GM18873 (cell line): ENCODE measurements at regions not wholly inside any gene's neighbourhood (a gene's known extent, or its start where the extent isn't known, plus 50 kb on each side); places are given as distances from the start of the nearest gene placed in this dataset.

Experiments
- ATAC-seq: cut with Tn5 transposase; IDR thresholded peaks from one replicate; pipeline ENCODE4 v1.9.1; 2021; ENCODE audit warnings: mild to moderate bottlenecking, moderate library complexity, moderate number of reproducible peaks; ENCODE audit not compliant: unreplicated experiment, low FRiP score

- ATAC-seq = no peak
These were observed 499.3 kb downstream of the GLRX3 start for GRCh38 chr10:130635528-130635927.

GRCh38 chr10:130636313-130636930 lies 500.2 kb downstream of the GLRX3 start:
- ATAC-seq = no peak

GRCh38 chr10:130637089-130637676 lies 501.0 kb downstream of the GLRX3 start:
- no peak for ATAC-seq

- ATAC-seq = no peak
These were observed 502.8 kb downstream of the GLRX3 start for GRCh38 chr10:130638991-130639390.

- ATAC-seq = no peak
These were observed 506.7 kb downstream of the GLRX3 start for GRCh38 chr10:130642926-130643325.

- no peak for ATAC-seq
These were observed 511.1 kb downstream of the GLRX3 start for GRCh38 chr10:130647341-130647740.

- ATAC-seq = no peak
These were observed 512.6 kb downstream of the GLRX3 start for GRCh38 chr10:130648807-130649206.

- no peak for ATAC-seq
These were observed 516.4 kb downstream of the GLRX3 start for GRCh38 chr10:130652544-130652943.

- ATAC-seq = no peak
These were observed 516.9 kb downstream of the GLRX3 start for GRCh38 chr10:130652964-130653578.

GRCh38 chr10:130654726-130655125 lies 518.5 kb downstream of the GLRX3 start:
- ATAC-seq = no peak

- no peak for ATAC-seq
These were observed 519.4 kb downstream of the GLRX3 start for GRCh38 chr10:130655313-130656186.

GRCh38 chr10:130656187-130656575 lies 520.0 kb downstream of the GLRX3 start:
- ATAC-seq = no peak

GRCh38 chr10:130656582-130657133 lies 520.5 kb downstream of the GLRX3 start:
- no peak for ATAC-seq

GRCh38 chr10:130658687-130659290 lies 522.6 kb downstream of the GLRX3 start:
- ATAC-seq = no peak

- ATAC-seq = no peak
These were observed 523.3 kb downstream of the GLRX3 start for GRCh38 chr10:130659528-130659927.

- ATAC-seq = no peak
These were observed 524.1 kb downstream of the GLRX3 start for GRCh38 chr10:130660266-130660665.

GRCh38 chr10:130661419-130661818 lies 525.2 kb downstream of the GLRX3 start:
- no peak for ATAC-seq

- ATAC-seq = no peak
These were observed 526.6 kb downstream of the GLRX3 start for GRCh38 chr10:130662775-130663174.

GRCh38 chr10:130664526-130664925 lies 528.3 kb downstream of the GLRX3 start:
- ATAC-seq = no peak

GRCh38 chr10:130666215-130666614 lies 530.0 kb downstream of the GLRX3 start:
- ATAC-seq = no peak
